ENCODE measurements at regions not wholly inside any gene's neighbourhood (a gene's known extent, or its start where the extent isn't known, plus 50 kb on each side); places are given as distances from the start of the nearest gene placed in this dataset.
"Not testable (repeated sequence)": the region's sequence is repeated elsewhere in the genome, so short reads cannot be mapped to it uniquely, and the experiment has no call there.

GRCh38 chr12:74245458-74245857 lies 292.2 kb upstream of the ATXN7L3B start (continued):
- no peak for TF ChIP-seq PHF8 (IDR thresholded peaks at IDR 0.05; ENCODE audit: borderline replicate concordance, low read depth)
- no peak for TF ChIP-seq REST (IDR thresholded peaks at IDR 0.05)
- no peak for TF ChIP-seq CBX2 (IDR thresholded peaks at IDR 0.05; ENCODE audit: borderline replicate concordance, low read depth)
- TF ChIP-seq RCOR1 (IDR thresholded peaks at IDR 0.05; ENCODE audit: low read depth, low read length) = no peak
- no peak for TF ChIP-seq MAZ (IDR thresholded peaks at IDR 0.05; ENCODE audit: borderline replicate concordance, low read depth, low read length)
- no peak for TF ChIP-seq KDM5A (IDR thresholded peaks at IDR 0.05)
- TF ChIP-seq CEBPB (IDR thresholded peaks at IDR 0.05) = no peak

GRCh38 chr12:74250891-74251290 lies 286.7 kb upstream of the ATXN7L3B start:
- Histone ChIP-seq H3K27ac (no peak overlapping the region), H3K4me1 (no peaks in the 10 kb centered on the region), H3K9me3 (no peaks in the 10 kb centered on the region; the same call in 2 of the 3 replicates), H3K4me3 (no peak overlapping the region), H3K4me2 (no peak overlapping the region)
- no peak for FAIRE-seq
- WGBS (ENCODE audit: missing lambda C conversion rate) = 70% methylated on average over 1 of the region's 1 CpG
- no peak for DNase-seq (ENCODE audit: low read depth in 1 of 2, low spot score in 1 of 2)
- ChIA-PET CTCF (no interaction called here), POLR2A (no interaction called here)
- ATAC-seq = no peak
- TF ChIP-seq NFE2L2 (conservative IDR thresholded peaks at IDR 0.05; ENCODE audit: low read length) = no peak
- no peak for TF ChIP-seq TP53 (CRISPR knock-in tag; IDR thresholded peaks at IDR 0.05)
- TF ChIP-seq HDAC2 (IDR thresholded peaks at IDR 0.05) = no peak
- no peak for TF ChIP-seq EHMT2 (IDR thresholded peaks at IDR 0.05; ENCODE audit: low read depth)
- no peak for TF ChIP-seq TFCP2L1 (CRISPR knock-in tag; IDR thresholded peaks at IDR 0.05)
- no peak for TF ChIP-seq EP300 (IDR thresholded peaks at IDR 0.05)
- no peak for TF ChIP-seq CBX2 (IDR thresholded peaks at IDR 0.05; ENCODE audit: borderline replicate concordance, low read depth)
- no peak for TF ChIP-seq ELK1 (IDR thresholded peaks at IDR 0.05; ENCODE audit: low read depth, low read length)

- H3K4me3 ChIP-seq; H3K27ac ChIP-seq; ATAC-seq; H3K4me1 ChIP-seq; H3K4me2 ChIP-seq; DNase-seq (ENCODE audit: low read depth in 1 of 2, low spot score in 1 of 2); H3K9me3 ChIP-seq; CTCF ChIA-PET; FAIRE-seq; POLR2A ChIA-PET: not testable (repeated sequence)
- WGBS (ENCODE audit: missing lambda C conversion rate) = 32% methylated on average over 4 of the region's 4 CpGs
Measured at GRCh38 chr12:74253826-74254225, 283.8 kb upstream of the ATXN7L3B start.

GRCh38 chr12:74254784-74255183 lies 282.9 kb upstream of the ATXN7L3B start:
- Histone ChIP-seq H3K4me1 (peaks cover 11% of the 10 kb centered on the region; the same call in 2 of the 3 replicates), H3K27ac (no peak overlapping the region), H3K4me2 (no peak overlapping the region), H3K4me3 (no peak overlapping the region), H3K9me3 (no peaks in the 10 kb centered on the region)
- ATAC-seq = no peak
- DNase-seq (ENCODE audit: low read depth in 1 of 2, low spot score in 1 of 2) = no peak
- FAIRE-seq = no peak
- ChIA-PET CTCF (no interaction called here), POLR2A (no interaction called here)
- no peak for TF ChIP-seq POLR2AphosphoS2 (conservative IDR thresholded peaks at IDR 0.05; ENCODE audit: low read length)
- TF ChIP-seq HES2 (IDR thresholded peaks at IDR 0.05) = no peak
- TF ChIP-seq CTCF (IDR thresholded peaks at IDR 0.05) = no peak
- no peak for TF ChIP-seq TP53 (CRISPR knock-in tag; IDR thresholded peaks at IDR 0.05)
- TF ChIP-seq MAFK (IDR thresholded peaks at IDR 0.05; ENCODE audit: partially characterized antibody) = peak; percentile 79
- TF ChIP-seq NR3C1 (IDR thresholded peaks at IDR 0.05) = no peak
- TF ChIP-seq BHLHE40 (IDR thresholded peaks at IDR 0.05; ENCODE audit: low read depth, low read length) = no peak
- TF ChIP-seq HOXA7 (CRISPR knock-in tag; IDR thresholded peaks at IDR 0.05) = no peak

Measured in A549 (cell line).